HK-2 (cell line): ENCODE measurements at regions not wholly inside any gene's neighbourhood (a gene's known extent, or its start where the extent isn't known, plus 50 kb on each side); places are given as distances from the start of the nearest gene placed in this dataset.

Experiments
- DNase-seq: peaks from one replicate; pipeline ENCODE4 v3.0.0-alpha.2; 2018; ENCODE audit not compliant: unreplicated experiment

DNA sequence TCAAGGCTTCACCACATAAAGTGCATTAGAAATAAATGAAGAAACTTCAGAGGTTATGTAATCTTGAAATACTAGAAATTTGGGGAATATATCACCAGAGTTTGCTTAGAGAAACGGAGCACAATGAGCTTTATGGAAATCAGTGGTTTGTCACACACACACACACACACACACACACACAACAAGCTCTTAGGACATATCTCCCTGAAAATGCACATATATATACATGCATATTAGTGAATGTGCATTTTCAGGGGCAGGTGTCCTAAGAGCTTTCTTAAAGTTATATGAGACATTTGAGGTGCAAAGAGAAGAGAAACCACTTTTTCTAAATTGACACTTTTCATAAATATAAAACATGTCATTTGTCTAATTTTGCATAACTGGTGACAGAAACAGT lies 93.7 kb upstream of the CARD18 start:
- no peak for DNase-seq

DNA sequence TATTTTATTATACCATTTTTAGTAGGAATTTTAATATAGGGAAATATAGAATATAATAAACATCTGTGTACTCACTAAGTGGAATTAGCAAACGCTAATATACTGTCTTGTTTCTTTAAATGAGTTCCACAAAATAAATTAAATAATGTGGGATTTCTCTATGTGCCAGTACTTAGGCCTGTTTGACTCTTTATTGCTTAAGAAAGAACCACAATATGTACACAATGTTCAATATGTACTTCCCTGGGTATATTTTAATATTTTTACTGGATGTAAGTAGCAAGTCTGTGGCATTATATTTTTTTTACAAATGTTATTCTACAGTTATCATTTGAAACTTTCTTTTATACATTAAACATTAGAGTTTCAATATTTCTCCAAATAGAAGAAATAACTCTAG lies 92.5 kb upstream of the CARD18 start:
- DNase-seq: no peak

DNA sequence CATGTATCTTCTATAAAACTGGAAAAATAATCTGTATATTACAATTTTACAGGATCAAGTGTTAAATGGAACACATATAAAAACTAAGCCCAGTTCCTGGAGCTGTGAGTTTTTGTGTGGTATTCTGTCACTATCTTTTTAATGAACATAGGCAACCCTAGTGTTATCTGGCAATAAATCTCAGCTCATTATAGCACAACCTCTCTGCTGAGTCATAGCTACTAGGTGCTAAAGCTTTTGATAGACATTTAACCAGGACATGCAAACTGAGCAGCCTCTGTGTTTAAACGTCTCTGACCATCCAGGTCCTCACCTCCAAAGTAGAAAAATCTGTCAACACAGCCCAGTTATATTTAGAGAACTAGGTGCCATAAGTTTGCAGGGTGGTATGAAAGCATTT lies 91.0 kb upstream of the CARD18 start:
- DNase-seq: no peak

DNA sequence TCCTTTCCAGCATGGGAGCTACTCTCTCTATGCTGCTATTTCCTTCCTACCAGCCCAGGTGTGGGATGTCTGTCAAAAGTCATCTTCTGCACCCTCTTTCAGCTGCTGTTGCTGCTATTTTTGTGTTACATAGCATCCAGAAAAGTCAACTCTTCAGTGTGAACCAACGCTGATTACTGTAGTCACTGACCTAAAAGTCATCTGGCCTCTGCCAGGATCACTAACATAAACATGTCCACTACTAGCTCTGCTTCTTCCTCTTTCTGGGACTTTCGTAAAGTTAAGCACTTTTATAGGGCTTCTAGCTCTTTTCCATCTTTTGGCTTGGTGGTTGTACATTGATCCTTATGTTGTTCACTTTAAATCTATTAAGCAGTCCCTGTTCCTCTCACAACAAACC lies 90.2 kb upstream of the CARD18 start:
- no peak for DNase-seq

DNA sequence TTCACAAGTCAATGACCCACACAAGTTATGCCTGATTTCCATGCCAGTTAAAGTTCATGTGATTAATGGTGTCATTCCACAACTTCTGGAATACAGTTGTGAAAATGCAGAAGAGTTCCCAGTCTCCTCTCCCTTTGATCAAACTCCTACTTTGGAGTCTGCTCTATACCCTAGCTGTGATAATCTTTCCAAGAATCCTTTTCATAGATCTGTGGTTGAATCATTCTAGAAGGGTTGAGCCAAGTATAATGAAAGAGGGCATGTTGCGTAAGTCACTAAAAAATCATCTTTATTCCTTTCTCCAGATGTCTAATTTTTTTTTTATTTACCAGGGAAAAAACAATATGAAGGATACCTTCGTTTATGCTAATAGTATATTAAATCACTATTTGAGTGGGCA lies 89.7 kb upstream of the CARD18 start:
- DNase-seq: no peak

DNA sequence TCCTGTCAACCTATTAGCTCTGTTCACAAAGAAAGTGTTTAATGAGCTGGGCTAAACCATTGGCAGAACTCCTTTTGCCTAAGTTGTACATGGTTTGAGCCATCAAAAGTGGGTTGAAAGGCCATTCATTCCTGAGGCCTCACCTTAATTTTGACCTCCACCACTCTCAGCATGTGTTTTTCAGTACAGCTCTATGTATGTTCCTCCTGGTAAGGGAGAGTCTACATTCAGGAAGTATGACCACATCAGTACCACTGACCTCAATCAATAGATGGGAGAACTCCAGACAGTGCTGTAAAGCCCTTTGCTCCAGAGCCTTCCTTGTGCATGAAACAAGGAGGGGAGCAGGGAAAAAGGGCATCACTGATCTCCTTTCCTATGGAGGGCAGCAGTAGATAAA lies 87.8 kb upstream of the CARD18 start:
- DNase-seq: no peak

DNA sequence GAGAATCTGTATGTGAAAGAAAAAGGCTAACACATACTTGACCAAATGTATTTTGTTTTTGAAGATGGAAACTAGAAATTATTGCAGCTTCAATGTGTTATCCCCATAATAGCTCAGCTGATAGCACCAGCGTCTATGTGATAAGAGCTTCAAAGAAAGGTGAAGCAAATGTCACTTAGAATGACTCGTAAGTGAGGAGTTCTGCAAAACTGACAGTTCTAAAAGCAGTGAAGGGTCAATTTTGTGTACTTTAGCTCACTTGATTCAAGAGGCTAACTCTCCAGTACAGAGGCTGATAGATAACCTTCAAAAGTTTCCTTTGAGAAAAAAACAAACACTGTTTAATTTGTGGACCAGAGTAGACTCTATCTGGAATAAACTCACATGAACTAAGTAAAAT lies 87.2 kb upstream of the CARD18 start:
- no peak for DNase-seq

DNA sequence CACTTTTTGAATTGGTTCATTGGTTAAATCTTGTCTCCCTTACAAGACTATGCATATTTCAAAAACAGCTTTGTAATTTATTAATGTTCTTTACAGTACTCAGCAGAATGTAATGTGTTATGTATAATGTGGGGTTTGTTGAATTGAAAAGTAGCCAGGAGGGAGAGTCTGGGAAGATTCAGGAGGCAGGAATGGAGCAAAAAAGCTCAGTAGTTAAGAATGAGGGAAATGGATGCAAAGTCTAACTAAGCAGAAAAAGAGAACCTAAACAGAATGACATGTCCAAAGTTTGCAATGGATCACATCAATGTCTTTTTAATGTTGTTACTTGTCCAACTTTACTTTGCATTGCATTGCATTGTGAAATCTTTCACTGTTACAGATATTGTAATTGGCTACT lies 86.5 kb upstream of the CARD18 start:
- DNase-seq: no peak

DNA sequence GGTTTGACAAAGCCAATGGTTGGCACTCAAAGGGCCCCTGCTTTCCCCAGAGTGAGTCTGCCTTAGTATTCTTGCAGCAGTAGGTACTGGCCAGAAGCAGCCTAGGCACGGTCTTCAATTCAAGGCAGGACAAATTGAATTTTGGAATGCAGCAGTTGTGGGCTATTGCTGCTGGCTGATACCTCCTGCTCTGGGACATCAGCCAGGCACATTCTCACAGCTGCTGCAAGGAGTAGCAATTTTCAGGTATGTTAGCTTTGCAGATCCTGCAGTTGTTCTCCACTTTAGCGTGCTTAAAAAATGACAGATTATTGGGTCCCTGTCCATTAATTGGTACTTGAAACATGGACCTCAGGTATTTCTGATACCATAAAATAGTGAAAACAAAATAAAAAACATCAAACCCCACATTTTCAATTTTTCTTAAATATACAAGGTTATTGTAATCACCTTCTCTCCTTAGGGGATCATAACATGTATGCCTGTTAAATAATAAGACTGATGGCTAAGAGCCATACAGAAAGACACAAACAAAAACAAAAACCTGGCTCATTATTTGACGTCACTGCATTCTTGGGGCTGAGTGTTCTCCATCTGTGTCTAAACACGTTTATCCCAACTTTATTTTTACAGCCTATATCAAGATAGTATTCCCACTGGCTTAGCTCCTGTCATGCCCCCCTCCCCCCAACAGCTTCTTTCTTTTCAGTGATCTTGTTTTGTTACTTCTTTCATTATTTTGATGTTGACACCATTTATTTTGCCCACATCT lies 85.1 kb upstream of the CARD18 start:
- DNase-seq: no peak

DNA sequence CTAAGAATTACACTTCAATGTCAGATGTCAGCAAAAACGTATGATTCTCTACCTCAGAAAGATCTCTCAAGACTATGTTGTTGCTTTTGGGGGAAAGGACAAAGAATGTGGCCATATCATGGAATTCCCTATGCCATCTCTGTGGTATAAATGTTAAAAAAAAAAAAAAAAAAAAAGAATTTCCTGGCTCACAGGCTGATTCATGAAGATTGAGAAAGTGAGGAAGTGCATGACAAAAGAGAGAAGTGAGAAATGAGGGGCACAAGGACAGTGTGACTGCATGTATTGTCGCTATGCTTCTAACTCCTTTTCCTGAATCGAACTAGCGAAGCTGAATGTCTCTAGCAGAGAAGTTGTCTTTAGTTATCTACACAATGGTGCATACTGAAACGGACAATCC lies 80.6 kb upstream of the CARD18 start:
- DNase-seq: no peak

DNA sequence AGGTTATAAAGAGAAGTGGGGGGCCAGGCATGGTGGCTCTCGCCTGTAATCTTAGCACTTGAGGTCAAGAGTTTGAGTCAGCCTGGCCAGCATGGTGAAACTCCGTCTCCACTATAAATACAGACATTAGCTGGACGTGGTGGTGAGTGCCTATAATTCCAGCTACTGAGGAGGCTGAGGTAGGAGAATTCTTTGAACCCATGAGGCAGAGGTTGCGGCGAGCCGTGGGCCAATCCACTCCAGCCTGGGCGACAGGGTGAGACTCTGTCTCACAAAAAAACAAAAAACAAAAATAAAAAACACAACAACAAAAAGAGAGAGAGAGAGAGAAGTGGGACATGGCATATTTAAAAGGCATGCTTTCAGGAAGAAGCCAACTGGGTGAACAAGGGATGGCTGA lies 80.1 kb upstream of the CARD18 start:
- no peak for DNase-seq

DNA sequence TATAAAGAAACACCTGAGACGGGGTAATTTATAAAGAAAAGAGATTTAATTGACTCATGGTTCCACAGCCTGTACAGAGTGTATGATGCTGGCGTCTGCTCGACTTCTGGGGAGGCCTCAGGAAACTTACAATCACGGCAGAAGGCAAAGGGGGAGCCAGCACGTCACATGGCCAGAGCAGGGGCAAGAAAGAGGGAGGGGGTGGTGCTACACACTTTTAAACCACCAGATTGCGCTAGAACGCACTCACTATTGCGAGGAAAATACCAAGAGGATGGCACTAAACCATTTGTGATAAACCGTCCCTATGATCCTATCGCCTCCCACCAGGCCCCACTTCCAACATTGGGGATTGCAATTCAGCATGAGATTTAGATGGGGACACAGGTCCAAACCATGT lies 79.7 kb upstream of the CARD18 start:
- no peak for DNase-seq

DNA sequence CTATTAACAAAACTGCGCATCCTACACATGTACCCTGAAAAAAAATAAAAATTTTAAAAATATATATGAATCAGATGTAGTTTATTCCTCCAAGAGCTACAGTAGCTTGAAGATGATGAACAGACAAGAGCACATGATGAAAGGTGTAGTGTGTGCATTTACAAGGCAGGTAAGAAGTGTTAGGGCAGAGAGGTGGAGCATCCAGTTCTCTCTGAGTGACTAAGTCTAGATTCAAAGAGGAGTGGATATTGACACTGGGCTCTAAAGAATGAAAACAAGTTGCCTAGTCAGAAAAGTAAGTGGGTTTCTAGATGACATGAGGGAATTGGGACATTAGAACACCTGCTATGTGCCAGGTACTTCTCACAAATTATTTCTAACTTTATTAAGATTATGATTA lies 76.0 kb upstream of the CARD18 start:
- no peak for DNase-seq

DNA sequence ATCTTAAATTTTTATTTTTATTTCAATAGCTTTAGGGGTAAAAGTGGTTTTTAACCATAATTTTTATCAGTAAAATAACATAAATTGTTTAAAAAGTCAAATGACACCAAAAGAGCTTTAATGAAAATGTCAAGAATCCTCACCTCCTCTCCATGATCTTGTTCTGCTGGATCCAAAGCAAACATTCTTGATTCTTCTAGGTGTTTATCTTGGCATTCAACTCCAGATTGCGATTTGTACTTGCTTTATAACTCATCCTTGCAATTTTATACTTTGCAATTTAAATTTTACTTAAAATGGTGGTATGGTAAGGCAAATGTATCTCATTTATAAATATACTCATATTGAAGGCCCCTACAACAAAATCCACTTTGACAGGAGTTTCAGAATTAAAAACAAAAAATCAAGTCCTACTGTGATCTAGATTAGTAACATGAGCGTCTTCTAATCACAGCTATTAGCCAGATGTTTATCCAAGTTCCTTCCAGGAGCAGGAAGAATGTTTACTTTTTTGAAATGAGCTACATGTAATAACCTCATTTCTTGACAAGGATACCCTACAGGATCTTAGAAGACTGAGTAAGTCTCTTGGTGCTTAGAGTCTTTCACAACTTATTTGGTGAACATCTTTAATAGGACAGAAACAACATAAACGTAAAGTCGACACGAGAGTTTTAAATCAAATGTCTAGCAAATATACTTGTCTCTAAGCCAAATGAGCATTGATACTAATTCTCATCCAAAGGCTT lies 72.4 kb upstream of the CARD18 start:
- DNase-seq: no peak

DNA sequence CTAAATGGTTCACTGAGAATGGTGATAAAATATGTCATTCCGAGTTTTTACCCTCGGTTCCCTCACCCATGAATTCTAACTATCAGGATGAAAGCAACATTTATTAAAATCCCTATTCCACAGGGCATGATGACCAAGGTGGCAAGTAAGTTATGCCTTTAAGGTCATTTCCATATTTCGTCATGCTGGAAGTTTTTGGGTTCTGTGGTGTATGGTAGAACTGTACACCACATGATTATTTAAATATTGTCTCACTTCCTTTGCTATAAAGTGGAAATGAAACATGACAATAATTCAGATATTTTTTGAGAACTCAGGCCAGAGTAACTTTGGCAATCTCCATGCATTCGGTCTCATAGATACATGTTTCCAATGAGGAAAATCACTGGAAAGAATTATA lies 68.5 kb upstream of the CARD18 start:
- DNase-seq: no peak

DNA sequence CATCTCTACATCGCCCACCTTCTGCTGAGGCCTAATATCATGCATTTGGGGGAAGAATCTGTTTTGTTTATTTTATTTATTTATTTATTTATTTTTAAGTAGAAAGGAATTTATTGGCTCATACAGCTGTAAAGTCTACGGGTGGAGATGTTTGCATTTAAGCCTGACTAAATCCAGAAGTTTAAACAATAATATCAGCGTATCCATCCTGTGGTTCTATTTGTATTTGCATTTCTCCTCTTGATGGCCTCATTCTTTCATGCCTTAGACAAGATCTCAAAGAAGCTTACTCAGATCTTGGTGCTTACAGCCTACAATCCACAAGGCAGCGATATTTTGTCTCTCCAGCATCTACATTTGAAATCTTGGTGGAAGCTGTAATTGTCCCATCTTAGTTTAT lies 67.1 kb upstream of the CARD18 start:
- no peak for DNase-seq

DNA sequence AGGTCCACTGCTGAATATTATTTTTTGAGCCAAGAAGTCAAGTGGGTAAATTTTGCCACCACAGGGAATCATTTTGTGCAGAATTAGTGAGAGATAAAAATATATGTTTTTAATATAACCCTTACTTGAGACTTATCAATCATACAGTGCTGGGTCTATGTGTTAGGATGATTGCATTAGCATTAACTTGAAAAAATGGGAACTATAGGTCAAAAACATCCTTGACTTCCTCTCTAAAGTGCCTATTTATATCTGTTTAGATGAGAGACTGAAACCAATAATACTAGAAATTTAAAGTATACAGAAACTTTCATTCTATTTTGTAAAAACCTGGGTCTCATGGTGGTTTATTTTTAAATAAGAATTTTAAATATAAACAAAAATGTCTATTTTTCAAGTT lies 65.1 kb upstream of the CARD18 start:
- no peak for DNase-seq

DNA sequence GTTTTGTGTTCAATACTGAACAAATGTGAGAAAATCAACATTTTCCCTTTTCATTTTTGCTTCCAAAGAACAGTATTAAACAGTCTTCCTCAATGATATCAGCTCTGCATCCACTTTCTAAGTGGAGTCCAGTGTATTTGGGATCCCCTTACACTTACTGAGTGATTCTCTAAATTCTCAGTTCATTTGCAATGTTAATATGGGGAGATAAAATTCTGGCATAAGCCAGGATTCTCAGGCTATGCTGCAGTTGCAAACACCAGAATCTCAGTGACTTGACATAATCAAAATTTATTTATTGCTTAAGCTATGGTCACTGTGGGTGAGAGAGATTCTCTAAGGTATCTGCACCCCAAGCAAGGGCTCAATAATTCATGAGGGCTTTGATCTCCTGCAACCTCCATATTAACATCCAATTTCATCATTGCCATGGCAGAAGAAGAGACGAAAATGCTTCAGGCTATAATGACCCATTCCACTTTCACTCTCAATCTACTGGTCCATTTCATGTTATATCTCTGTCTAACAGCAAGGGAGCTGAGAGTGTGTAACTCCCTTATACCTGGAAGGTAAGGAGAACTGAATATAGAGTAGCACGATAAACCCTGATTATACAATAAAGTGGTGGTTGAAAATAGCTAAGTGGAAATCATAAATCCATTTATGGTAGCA lies 64.1 kb upstream of the CARD18 start:
- DNase-seq: no peak

DNA sequence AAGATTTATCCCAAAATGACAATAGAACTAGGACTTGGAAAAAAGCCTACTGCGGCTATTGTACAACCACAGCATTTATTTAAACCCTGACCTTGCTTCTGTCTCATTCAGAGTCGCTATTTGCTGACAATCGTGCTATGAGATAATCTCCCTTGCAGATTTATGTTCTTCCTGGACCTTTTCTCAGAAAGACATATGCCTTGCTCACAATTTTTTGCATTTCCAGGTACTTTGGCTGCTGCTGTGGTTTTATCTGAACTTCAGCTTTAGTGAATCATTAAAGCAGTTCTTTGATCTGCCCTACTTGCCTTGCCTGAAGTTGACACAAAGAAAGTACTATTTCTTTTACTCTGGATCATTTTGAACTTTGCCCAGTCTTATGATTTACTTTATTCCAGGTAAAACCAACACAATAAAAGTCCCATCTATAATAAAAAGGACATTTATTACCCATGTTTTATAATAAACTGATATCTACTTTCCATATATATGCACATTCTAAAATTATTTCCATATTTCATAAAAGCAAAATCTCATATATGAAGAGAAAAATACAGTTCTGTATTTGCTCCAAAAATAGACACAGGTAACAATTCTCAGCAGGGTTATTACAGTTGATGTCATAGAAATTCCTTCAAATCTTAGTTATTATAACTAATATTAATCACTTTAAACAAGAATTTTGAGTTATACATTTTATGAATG lies 63.4 kb upstream of the CARD18 start:
- no peak for DNase-seq

DNA sequence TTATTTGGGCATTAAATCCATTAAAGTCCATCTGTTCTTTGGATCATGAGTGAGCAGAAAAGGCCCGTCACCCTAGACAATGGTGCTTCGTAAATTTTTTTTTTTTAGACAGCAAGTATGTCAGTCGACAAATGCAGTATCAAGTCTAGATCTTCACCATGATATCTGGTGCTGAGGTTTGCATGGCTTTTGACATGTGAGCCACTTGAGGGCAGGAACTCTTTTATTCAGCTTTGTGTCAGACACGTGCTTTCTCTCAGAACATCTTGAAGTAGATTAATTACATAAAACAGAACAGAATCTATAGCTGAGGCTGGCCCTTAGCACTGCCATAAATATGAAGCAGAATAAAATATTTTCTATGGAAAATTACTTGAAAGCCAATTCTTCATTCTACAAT lies 62.9 kb upstream of the CARD18 start:
- no peak for DNase-seq

DNA sequence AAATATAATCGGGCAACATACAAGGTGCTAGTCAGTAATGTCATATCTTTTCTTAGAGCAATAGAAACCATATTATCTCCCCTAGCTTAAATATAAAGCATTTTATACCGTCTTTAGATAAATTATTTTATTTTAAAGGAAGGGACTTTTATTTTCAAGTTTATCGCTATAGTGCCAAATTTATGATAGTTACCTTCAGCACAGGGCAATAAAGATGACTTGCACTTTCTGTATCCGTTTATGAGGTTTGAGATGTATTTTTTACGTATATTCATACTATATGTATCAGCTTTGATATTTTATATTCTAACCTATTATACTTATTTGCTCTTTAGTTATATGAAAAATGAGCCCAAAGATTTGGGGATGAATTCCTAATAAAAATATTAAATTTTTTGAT lies 61.6 kb upstream of the CARD18 start:
- no peak for DNase-seq

DNA sequence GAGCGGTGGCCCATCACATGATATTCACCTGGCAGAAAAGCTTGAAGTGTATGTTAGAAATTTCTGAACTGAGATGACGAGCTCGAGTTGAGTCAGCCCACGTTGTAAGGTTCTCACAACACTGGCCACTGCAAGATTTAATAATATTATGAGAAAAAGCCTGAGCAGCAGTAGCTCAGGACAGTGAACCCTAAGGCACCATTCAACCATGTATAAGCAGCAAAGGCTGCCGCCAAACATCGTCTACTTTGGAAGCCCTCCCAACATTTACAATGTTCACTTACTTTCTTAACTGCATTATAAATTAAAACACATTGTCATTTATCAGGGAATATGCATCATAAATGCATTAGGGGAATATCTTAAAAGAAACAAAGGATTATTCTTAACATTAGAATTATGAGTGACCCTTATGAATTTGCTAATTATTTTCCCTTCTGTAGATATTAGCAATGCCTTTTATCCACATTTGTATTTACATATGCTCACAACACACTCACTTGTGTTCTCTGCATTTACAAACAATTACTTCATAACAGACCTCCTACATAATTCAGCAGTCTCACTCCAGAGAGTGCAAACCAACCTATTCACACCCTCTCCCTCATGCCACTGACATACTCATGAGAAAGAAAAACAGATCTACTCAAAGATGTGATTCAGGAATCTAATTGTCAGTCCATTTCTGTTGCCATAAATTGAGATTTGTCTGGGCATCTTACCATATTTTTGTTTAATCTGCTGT lies 57.7 kb upstream of the CARD18 start:
- DNase-seq: no peak
